ENCODE measurements at regions not wholly inside any gene's neighbourhood (a gene's known extent, or its start where the extent isn't known, plus 50 kb on each side); places are given as distances from the start of the nearest gene placed in this dataset.

DNA sequence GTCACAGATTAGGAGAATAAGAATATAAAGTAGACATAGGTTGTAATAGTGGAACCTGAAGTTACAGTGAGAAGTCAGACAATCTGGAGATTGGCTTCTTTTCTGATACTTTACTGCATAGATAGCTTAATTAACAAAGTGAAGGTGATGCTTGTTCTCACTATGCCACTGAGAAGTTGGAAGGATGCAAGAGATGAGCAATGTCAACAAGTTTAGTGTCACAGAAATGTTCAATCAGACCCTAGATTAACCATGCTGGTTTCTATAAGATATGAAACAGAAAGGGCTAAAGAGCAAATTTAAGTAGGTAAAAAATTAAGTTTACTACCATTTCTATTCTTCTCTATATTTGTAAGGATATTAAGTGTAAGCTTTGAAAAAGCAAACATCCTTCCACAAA is 838.6 kb upstream of the SORCS1 start:
- no peaks in the 10 kb centered on the region for H3F3A ChIP-seq (ENCODE audit: insufficient read depth)
- H3K36me3 ChIP-seq (ENCODE audit: low read length) = no peaks in the 10 kb centered on the region
- H3K27ac ChIP-seq (ENCODE audit: low read depth, low read length) = no peak overlapping the region
- no peak overlapping the region for H2AFZ ChIP-seq (ENCODE audit: low read depth, low read length, severe bottlenecking)
- H3K9me2 ChIP-seq (replicated peaks; ENCODE audit: insufficient read depth, low read length) = no peaks in the 10 kb centered on the region
- H3K4me2 ChIP-seq (ENCODE audit: low read depth, low read length, poor library complexity, severe bottlenecking) = no peak overlapping the region
- no peaks in the 10 kb centered on the region for H3K9me3 ChIP-seq (ENCODE audit: insufficient read depth, low read length)
- no peak overlapping the region for H3K9ac ChIP-seq (ENCODE audit: low read length)
- H3K79me2 ChIP-seq (ENCODE audit: insufficient read depth, low read length) = no peaks in the 10 kb centered on the region
- H4K20me1 ChIP-seq (ENCODE audit: low read depth, low read length) = no peaks in the 10 kb centered on the region
- H3K27me3 ChIP-seq (ENCODE audit: low read length) = no peaks in the 10 kb centered on the region
- H3K4me3 ChIP-seq (ENCODE audit: insufficient read depth, low read length, poor library complexity, severe bottlenecking) = no peak overlapping the region
- TF ChIP-seq, protein P1, sequence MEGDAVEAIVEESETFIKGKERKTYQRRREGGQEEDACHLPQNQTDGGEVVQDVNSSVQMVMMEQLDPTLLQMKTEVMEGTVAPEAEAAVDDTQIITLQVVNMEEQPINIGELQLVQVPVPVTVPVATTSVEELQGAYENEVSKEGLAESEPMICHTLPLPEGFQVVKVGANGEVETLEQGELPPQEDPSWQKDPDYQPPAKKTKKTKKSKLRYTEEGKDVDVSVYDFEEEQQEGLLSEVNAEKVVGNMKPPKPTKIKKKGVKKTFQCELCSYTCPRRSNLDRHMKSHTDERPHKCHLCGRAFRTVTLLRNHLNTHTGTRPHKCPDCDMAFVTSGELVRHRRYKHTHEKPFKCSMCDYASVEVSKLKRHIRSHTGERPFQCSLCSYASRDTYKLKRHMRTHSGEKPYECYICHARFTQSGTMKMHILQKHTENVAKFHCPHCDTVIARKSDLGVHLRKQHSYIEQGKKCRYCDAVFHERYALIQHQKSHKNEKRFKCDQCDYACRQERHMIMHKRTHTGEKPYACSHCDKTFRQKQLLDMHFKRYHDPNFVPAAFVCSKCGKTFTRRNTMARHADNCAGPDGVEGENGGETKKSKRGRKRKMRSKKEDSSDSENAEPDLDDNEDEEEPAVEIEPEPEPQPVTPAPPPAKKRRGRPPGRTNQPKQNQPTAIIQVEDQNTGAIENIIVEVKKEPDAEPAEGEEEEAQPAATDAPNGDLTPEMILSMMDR (IDR thresholded peaks at IDR 0.05; ENCODE audit: insufficient read depth, low read length, poor library complexity, severe bottlenecking) = no peak
- TF ChIP-seq EZH2phosphoT487 (conservative IDR thresholded peaks at IDR 0.05; ENCODE audit: low read length) = no peak

- TF ChIP-seq EZH2phosphoT487 (conservative IDR thresholded peaks at IDR 0.05; ENCODE audit: low read length) = no peak
- TF ChIP-seq, protein P1 (IDR thresholded peaks at IDR 0.05; ENCODE audit: insufficient read depth, low read length, poor library complexity, severe bottlenecking) = no peak
- H3K27ac ChIP-seq (ENCODE audit: low read depth, low read length) = no peak overlapping the region
- no peaks in the 10 kb centered on the region for H3K9me3 ChIP-seq (ENCODE audit: insufficient read depth, low read length)
- no peaks in the 10 kb centered on the region for H3K9me2 ChIP-seq (replicated peaks; ENCODE audit: insufficient read depth, low read length)
- no peak overlapping the region for H3K4me3 ChIP-seq (ENCODE audit: insufficient read depth, low read length, poor library complexity, severe bottlenecking)
- H3K4me2 ChIP-seq (ENCODE audit: low read depth, low read length, poor library complexity, severe bottlenecking) = no peak overlapping the region
- no peaks in the 10 kb centered on the region for H3K79me2 ChIP-seq (ENCODE audit: insufficient read depth, low read length)
- H3K36me3 ChIP-seq (ENCODE audit: low read length) = no peaks in the 10 kb centered on the region
- H4K20me1 ChIP-seq (ENCODE audit: low read depth, low read length) = no peaks in the 10 kb centered on the region
- H2AFZ ChIP-seq (ENCODE audit: low read depth, low read length, severe bottlenecking) = no peak overlapping the region
- H3F3A ChIP-seq (ENCODE audit: insufficient read depth) = no peaks in the 10 kb centered on the region
- no peaks in the 10 kb centered on the region for H3K27me3 ChIP-seq (ENCODE audit: low read length)
- no peak overlapping the region for H3K9ac ChIP-seq (ENCODE audit: low read length)
These were observed 835.9 kb upstream of the SORCS1 start for GRCh38 chr10:108000365-108000764.

DNA sequence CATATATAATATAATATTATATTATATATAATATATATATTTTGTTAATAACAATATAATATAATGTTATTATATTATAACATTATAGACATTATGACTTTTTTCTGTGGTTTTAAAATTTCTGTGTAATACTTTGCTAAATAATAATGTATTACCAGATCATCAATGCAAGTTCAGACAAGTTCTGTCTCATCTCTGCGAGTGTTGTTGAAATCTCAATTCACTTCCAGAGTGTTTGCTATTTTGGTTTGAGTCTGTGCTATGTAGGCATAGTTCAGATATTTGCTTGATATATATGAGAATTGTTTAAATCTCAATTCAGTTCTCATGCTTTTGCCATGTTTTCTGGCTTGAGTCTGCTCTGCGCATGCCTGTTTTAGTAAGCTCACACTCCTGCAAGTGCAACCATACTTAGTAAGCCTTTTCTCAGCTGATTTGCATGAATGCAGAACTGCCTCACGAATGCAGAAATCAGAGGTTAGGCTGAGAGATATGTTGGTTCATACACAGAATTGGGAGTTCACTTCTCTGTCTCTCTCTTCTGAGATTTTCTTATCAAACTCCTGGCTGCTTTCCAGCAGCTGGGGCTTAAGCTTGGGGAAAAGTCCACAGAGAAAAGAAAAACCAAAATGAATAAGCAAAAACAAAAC is 830.2 kb upstream of the SORCS1 start:
- H2AFZ ChIP-seq (ENCODE audit: low read depth, low read length, severe bottlenecking) = no peak overlapping the region
- no peaks in the 10 kb centered on the region for H3K79me2 ChIP-seq (ENCODE audit: insufficient read depth, low read length)
- H3K4me2 ChIP-seq (ENCODE audit: low read depth, low read length, poor library complexity, severe bottlenecking) = no peak overlapping the region
- H3K9ac ChIP-seq (ENCODE audit: low read length) = no peak overlapping the region
- TF ChIP-seq, protein P1 (IDR thresholded peaks at IDR 0.05; ENCODE audit: insufficient read depth, low read length, poor library complexity, severe bottlenecking) = no peak
- no peak for TF ChIP-seq EZH2phosphoT487 (conservative IDR thresholded peaks at IDR 0.05; ENCODE audit: low read length)
- H3K4me3 ChIP-seq (ENCODE audit: insufficient read depth, low read length, poor library complexity, severe bottlenecking) = no peak overlapping the region
- H3K9me2 ChIP-seq (replicated peaks; ENCODE audit: insufficient read depth, low read length) = no peaks in the 10 kb centered on the region
- no peaks in the 10 kb centered on the region for H3K36me3 ChIP-seq (ENCODE audit: low read length)
- no peaks in the 10 kb centered on the region for H3F3A ChIP-seq (ENCODE audit: insufficient read depth)
- no peak overlapping the region for H3K27ac ChIP-seq (ENCODE audit: low read depth, low read length)
- H3K9me3 ChIP-seq (ENCODE audit: insufficient read depth, low read length) = no peaks in the 10 kb centered on the region
- H3K27me3 ChIP-seq (ENCODE audit: low read length) = no peaks in the 10 kb centered on the region
- no peaks in the 10 kb centered on the region for H4K20me1 ChIP-seq (ENCODE audit: low read depth, low read length)
